Body of pancreas (tissue), 4 donors: ENCODE measurements at regions not wholly inside any gene's neighbourhood (a gene's known extent, or its start where the extent isn't known, plus 50 kb on each side); places are given as distances from the start of the nearest gene placed in this dataset.

ENCODE experiments used
- CTCF ChIP-seq, 7 experiments: fragments of 450-650 bp in 4 of 7; fragments of 200-600 bp in 3 of 7; sonication (generic) in 3 of 7; IDR thresholded peaks; one replicate each; pipeline ENCODE4 v1.5.1; 2016 to 2019; ENCODE audit warnings: antibody characterized with exemption in 7 of 7
- POLR2A ChIP-seq, 3 donors: fragments of 450-650 bp; IDR thresholded peaks; one replicate each; pipeline ENCODE4 v1.6.1; 2016; ENCODE audit warnings: antibody characterized with exemption in 3 of 3, mild to moderate bottlenecking in 2 of 3

- no peak for TF ChIP-seq POLR2A (IDR thresholded peaks at IDR 0.05)
- TF ChIP-seq CTCF (IDR thresholded peaks at IDR 0.05) = no peak
Measured at GRCh38 chr6:109901976-109902375, 76.1 kb upstream of the GPR6 start.
